ENCODE measurements at regions not wholly inside any gene's neighbourhood (a gene's known extent, or its start where the extent isn't known, plus 50 kb on each side); places are given as distances from the start of the nearest gene placed in this dataset.
A peak's percentile ranks its signal among the peaks of the same experiment; 100 is the strongest.

- TF ChIP-seq, protein P1, sequence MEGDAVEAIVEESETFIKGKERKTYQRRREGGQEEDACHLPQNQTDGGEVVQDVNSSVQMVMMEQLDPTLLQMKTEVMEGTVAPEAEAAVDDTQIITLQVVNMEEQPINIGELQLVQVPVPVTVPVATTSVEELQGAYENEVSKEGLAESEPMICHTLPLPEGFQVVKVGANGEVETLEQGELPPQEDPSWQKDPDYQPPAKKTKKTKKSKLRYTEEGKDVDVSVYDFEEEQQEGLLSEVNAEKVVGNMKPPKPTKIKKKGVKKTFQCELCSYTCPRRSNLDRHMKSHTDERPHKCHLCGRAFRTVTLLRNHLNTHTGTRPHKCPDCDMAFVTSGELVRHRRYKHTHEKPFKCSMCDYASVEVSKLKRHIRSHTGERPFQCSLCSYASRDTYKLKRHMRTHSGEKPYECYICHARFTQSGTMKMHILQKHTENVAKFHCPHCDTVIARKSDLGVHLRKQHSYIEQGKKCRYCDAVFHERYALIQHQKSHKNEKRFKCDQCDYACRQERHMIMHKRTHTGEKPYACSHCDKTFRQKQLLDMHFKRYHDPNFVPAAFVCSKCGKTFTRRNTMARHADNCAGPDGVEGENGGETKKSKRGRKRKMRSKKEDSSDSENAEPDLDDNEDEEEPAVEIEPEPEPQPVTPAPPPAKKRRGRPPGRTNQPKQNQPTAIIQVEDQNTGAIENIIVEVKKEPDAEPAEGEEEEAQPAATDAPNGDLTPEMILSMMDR (conservative IDR thresholded peaks at IDR 0.05; ENCODE audit: low read depth in 2 of 2): no peak
- TF ChIP-seq, protein P2, sequence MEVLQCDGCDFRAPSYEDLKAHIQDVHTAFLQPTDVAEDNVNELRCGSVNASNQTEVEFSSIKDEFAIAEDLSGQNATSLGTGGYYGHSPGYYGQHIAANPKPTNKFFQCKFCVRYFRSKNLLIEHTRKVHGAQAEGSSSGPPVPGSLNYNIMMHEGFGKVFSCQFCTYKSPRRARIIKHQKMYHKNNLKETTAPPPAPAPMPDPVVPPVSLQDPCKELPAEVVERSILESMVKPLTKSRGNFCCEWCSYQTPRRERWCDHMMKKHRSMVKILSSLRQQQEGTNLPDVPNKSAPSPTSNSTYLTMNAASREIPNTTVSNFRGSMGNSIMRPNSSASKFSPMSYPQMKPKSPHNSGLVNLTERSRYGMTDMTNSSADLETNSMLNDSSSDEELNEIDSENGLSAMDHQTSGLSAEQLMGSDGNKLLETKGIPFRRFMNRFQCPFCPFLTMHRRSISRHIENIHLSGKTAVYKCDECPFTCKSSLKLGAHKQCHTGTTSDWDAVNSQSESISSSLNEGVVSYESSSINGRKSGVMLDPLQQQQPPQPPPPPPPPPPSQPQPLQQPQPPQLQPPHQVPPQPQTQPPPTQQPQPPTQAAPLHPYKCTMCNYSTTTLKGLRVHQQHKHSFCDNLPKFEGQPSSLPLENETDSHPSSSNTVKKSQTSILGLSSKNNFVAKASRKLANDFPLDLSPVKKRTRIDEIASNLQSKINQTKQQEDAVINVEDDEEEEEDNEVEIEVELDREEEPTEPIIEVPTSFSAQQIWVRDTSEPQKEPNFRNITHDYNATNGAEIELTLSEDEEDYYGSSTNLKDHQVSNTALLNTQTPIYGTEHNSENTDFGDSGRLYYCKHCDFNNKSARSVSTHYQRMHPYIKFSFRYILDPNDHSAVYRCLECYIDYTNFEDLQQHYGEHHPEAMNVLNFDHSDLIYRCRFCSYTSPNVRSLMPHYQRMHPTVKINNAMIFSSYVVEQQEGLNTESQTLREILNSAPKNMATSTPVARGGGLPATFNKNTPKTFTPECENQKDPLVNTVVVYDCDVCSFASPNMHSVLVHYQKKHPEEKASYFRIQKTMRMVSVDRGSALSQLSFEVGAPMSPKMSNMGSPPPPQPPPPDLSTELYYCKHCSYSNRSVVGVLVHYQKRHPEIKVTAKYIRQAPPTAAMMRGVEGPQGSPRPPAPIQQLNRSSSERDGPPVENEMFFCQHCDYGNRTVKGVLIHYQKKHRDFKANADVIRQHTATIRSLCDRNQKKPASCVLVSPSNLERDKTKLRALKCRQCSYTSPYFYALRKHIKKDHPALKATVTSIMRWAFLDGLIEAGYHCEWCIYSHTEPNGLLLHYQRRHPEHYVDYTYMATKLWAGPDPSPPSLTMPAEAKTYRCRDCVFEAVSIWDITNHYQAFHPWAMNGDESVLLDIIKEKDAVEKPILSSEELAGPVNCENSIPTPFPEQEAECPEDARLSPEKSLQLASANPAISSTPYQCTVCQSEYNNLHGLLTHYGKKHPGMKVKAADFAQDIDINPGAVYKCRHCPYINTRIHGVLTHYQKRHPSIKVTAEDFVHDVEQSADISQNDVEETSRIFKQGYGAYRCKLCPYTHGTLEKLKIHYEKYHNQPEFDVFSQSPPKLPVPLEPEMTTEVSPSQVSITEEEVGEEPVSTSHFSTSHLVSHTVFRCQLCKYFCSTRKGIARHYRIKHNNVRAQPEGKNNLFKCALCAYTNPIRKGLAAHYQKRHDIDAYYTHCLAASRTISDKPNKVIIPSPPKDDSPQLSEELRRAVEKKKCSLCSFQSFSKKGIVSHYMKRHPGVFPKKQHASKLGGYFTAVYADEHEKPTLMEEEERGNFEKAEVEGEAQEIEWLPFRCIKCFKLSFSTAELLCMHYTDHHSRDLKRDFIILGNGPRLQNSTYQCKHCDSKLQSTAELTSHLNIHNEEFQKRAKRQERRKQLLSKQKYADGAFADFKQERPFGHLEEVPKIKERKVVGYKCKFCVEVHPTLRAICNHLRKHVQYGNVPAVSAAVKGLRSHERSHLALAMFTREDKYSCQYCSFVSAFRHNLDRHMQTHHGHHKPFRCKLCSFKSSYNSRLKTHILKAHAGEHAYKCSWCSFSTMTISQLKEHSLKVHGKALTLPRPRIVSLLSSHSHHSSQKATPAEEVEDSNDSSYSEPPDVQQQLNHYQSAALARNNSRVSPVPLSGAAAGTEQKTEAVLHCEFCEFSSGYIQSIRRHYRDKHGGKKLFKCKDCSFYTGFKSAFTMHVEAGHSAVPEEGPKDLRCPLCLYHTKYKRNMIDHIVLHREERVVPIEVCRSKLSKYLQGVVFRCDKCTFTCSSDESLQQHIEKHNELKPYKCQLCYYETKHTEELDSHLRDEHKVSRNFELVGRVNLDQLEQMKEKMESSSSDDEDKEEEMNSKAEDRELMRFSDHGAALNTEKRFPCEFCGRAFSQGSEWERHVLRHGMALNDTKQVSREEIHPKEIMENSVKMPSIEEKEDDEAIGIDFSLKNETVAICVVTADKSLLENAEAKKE (CRISPR knock-in tag; IDR thresholded peaks at IDR 0.05): no peak
- no peak for TF ChIP-seq POLR2AphosphoS5 (IDR thresholded peaks at IDR 0.05; ENCODE audit: low read depth)
- TF ChIP-seq JUNB (IDR thresholded peaks at IDR 0.05; ENCODE audit: unreplicated experiment): no peak
- no peak for TF ChIP-seq EZH2 (IDR thresholded peaks at IDR 0.05; ENCODE audit: low read depth, unreplicated experiment)
- TF ChIP-seq EZH2phosphoT487 (IDR thresholded peaks at IDR 0.05; ENCODE audit: unreplicated experiment): no peak
- no peak for TF ChIP-seq NANOG (IDR thresholded peaks at IDR 0.05; ENCODE audit: borderline replicate concordance)
- no peak for TF ChIP-seq ZNF331 (CRISPR knock-in tag; IDR thresholded peaks at IDR 0.05; ENCODE audit: low read depth)
- TF ChIP-seq, protein P3, sequence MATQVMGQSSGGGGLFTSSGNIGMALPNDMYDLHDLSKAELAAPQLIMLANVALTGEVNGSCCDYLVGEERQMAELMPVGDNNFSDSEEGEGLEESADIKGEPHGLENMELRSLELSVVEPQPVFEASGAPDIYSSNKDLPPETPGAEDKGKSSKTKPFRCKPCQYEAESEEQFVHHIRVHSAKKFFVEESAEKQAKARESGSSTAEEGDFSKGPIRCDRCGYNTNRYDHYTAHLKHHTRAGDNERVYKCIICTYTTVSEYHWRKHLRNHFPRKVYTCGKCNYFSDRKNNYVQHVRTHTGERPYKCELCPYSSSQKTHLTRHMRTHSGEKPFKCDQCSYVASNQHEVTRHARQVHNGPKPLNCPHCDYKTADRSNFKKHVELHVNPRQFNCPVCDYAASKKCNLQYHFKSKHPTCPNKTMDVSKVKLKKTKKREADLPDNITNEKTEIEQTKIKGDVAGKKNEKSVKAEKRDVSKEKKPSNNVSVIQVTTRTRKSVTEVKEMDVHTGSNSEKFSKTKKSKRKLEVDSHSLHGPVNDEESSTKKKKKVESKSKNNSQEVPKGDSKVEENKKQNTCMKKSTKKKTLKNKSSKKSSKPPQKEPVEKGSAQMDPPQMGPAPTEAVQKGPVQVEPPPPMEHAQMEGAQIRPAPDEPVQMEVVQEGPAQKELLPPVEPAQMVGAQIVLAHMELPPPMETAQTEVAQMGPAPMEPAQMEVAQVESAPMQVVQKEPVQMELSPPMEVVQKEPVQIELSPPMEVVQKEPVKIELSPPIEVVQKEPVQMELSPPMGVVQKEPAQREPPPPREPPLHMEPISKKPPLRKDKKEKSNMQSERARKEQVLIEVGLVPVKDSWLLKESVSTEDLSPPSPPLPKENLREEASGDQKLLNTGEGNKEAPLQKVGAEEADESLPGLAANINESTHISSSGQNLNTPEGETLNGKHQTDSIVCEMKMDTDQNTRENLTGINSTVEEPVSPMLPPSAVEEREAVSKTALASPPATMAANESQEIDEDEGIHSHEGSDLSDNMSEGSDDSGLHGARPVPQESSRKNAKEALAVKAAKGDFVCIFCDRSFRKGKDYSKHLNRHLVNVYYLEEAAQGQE (IDR thresholded peaks at IDR 0.05; ENCODE audit: unreplicated experiment): peak; percentile 95
Observed at GRCh38 chr20:58048096-58048702, 180.3 kb downstream of the ANKRD60 start.
